ENCODE measurements at regions not wholly inside any gene's neighbourhood (a gene's known extent, or its start where the extent isn't known, plus 50 kb on each side); places are given as distances from the start of the nearest gene placed in this dataset.

- Histone ChIP-seq H3K4me2 (no peak overlapping the region), H4K20me1 (ENCODE audit: insufficient read depth) (no peaks in the 10 kb centered on the region), H3K4me1 (replicated peaks; ENCODE audit: insufficient read depth) (no peaks in the 10 kb centered on the region), H3F3A (ENCODE audit: insufficient read depth, low read depth) (no peaks in the 10 kb centered on the region), H3K27me3 (ENCODE audit: insufficient read depth, low read depth) (0 out of 2 replicates have a peak, but pooled peaks cover 6% of the 10 kb centered on the region), H3K9me2 (ENCODE audit: insufficient read depth) (no peaks in the 10 kb centered on the region), H3K79me2 (ENCODE audit: low read depth) (no peaks in the 10 kb centered on the region), H3K27ac (no peak overlapping the region), H3K4me3 (no peak overlapping the region), H2AFZ (no peak overlapping the region), H3K36me3 (ENCODE audit: low read depth) (no peaks in the 10 kb centered on the region), H3K9me3 (ENCODE audit: insufficient read depth, low read depth) (no peaks in the 10 kb centered on the region)
- intact Hi-C loops (cut with micrococcal nuclease; ENCODE audit: unreplicated experiment): no loop called here
- POLR2A ChIA-PET (ENCODE audit: unreplicated experiment): no interaction called here
- TF ChIP-seq EZH2 (IDR thresholded peaks at IDR 0.05; ENCODE audit: low read depth) (no peak), CTCF (conservative IDR thresholded peaks at IDR 0.05) (no peak)
- no TSS peak for BruUV-seq (replicated peaks)
- CTCF ChIA-PET: no interaction called here
- no peak for DNase-seq
These were observed 277.1 kb upstream of the KAZN start for GRCh38 chr1:14321422-14321821.

GRCh38 chr1:14323568-14324247 lies 274.8 kb upstream of the KAZN start:
- H3K27me3 ChIP-seq (ENCODE audit: insufficient read depth, low read depth): peaks cover 6% of the 10 kb centered on the region; the same call in 1 of the 2 replicates
- H3K4me1 ChIP-seq (replicated peaks; ENCODE audit: insufficient read depth): no peaks in the 10 kb centered on the region
- no peaks in the 10 kb centered on the region for H3K36me3 ChIP-seq (ENCODE audit: low read depth)
- no peaks in the 10 kb centered on the region for H3K79me2 ChIP-seq (ENCODE audit: low read depth)
- H3K27ac ChIP-seq: no peak overlapping the region
- intact Hi-C loops (cut with micrococcal nuclease; ENCODE audit: unreplicated experiment): no loop called here
- no peak overlapping the region for H2AFZ ChIP-seq
- POLR2A ChIA-PET (ENCODE audit: unreplicated experiment): no interaction called here
- no peak overlapping the region for H3K4me3 ChIP-seq
- no peaks in the 10 kb centered on the region for H3K9me3 ChIP-seq (ENCODE audit: insufficient read depth, low read depth)
- no peak overlapping the region for H3K4me2 ChIP-seq
- CTCF ChIA-PET: no interaction called here
- H4K20me1 ChIP-seq (ENCODE audit: insufficient read depth): no peaks in the 10 kb centered on the region
- TF ChIP-seq CTCF (conservative IDR thresholded peaks at IDR 0.05): no peak
- TF ChIP-seq EZH2 (IDR thresholded peaks at IDR 0.05; ENCODE audit: low read depth): no peak
- no peaks in the 10 kb centered on the region for H3F3A ChIP-seq (ENCODE audit: insufficient read depth, low read depth)
- no peaks in the 10 kb centered on the region for H3K9me2 ChIP-seq (ENCODE audit: insufficient read depth)
- no peak for DNase-seq
- BruUV-seq (replicated peaks): no TSS peak

- ChIA-PET POLR2A (ENCODE audit: unreplicated experiment) (no interaction called here), CTCF (no interaction called here)
- Histone ChIP-seq H3K4me1 (replicated peaks; ENCODE audit: insufficient read depth) (no peaks in the 10 kb centered on the region), H3F3A (ENCODE audit: insufficient read depth, low read depth) (no peaks in the 10 kb centered on the region), H4K20me1 (ENCODE audit: insufficient read depth) (no peaks in the 10 kb centered on the region), H3K27ac (no peak overlapping the region), H3K36me3 (ENCODE audit: low read depth) (no peaks in the 10 kb centered on the region), H3K9me3 (ENCODE audit: insufficient read depth, low read depth) (no peaks in the 10 kb centered on the region), H3K79me2 (ENCODE audit: low read depth) (no peaks in the 10 kb centered on the region), H3K4me2 (no peak overlapping the region), H3K27me3 (ENCODE audit: insufficient read depth, low read depth) (peaks cover 4% of the 10 kb centered on the region; the same call in 1 of the 2 replicates), H3K9me2 (ENCODE audit: insufficient read depth) (no peaks in the 10 kb centered on the region), H2AFZ (no peak overlapping the region), H3K4me3 (no peak overlapping the region)
- DNase-seq: no peak
- TF ChIP-seq EZH2 (IDR thresholded peaks at IDR 0.05; ENCODE audit: low read depth) (no peak), CTCF (conservative IDR thresholded peaks at IDR 0.05) (no peak)
- no TSS peak for BruUV-seq (replicated peaks)
- intact Hi-C loops (cut with micrococcal nuclease; ENCODE audit: unreplicated experiment): no loop called here
These were observed 274.2 kb upstream of the KAZN start for GRCh38 chr1:14324248-14324630.

Measured in PC-9 (cell line).